NB4 (cell line): ENCODE measurements at regions not wholly inside any gene's neighbourhood (a gene's known extent, or its start where the extent isn't known, plus 50 kb on each side); places are given as distances from the start of the nearest gene placed in this dataset.
"Not testable (repeated sequence)": the region's sequence is repeated elsewhere in the genome, so short reads cannot be mapped to it uniquely, and the experiment has no call there.

Experiments used
- CTCF ChIP-seq: IDR thresholded peaks from one replicate; pipeline ENCODE4 v1.5.1; 2012; ENCODE audit warnings: low read depth, low read length
- POLR2A ChIP-seq: IDR thresholded peaks from 2 replicates; pipeline ENCODE4 v1.6.1; 2011; ENCODE audit warnings: mild to moderate bottlenecking; ENCODE audit not compliant: insufficient read length; ENCODE audit errors: extremely low read depth

- not testable (repeated sequence) for TF ChIP-seq CTCF, POLR2A
These were observed 66.4 kb upstream of the PTPN13 start for GRCh38 chr4:86527713-86528112.
